Upper lobe of left lung (tissue), 4 donors: ENCODE measurements at regions not wholly inside any gene's neighbourhood (a gene's known extent, or its start where the extent isn't known, plus 50 kb on each side); places are given as distances from the start of the nearest gene placed in this dataset.

Experiments
- EP300 ChIP-seq, 4 donors: sonication (generic); formaldehyde crosslinking; IDR thresholded peaks; one replicate each; pipeline ENCODE4 v1.5.1; 2017; ENCODE audit warnings: antibody characterized with exemption in 4 of 4, control low read depth in 2 of 4
- POLR2A ChIP-seq, 4 donors: fragments of 450-650 bp; IDR thresholded peaks; one replicate each; pipeline ENCODE4 v1.5.1; 2016 to 2017; ENCODE audit warnings: antibody characterized with exemption in 4 of 4, mild to moderate bottlenecking in 2 of 4
- TF ChIP-seq, protein P1 (sequence below), 6 experiments: fragments of 450-650 bp in 4 of 6; fragments of 200-600 bp in 2 of 6; sonication (generic) in 2 of 6; IDR thresholded peaks; one replicate each; pipeline ENCODE4 v1.5.1; 2016 to 2019; ENCODE audit warnings: antibody characterized with exemption in 6 of 6

DNA sequence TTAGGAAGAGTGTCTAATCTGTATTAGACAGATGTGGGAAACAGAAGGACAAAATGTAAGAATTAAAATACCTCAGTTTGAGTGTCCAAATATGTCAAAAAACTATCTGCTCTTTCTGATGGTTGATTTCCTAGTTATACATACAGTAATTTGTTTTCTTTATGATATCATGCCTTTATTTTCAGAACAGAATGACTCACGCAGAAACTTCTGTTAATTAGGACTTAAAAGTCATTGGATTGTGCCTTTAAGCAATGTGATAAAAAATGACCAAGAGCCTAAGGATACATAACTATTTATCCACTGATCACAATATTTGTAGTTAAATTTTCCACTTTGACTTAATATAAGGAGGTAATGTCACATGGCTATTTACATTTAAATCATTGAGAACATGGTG, 206.7 kb upstream of the PTPRZ1 start:
- TF ChIP-seq, protein P1, sequence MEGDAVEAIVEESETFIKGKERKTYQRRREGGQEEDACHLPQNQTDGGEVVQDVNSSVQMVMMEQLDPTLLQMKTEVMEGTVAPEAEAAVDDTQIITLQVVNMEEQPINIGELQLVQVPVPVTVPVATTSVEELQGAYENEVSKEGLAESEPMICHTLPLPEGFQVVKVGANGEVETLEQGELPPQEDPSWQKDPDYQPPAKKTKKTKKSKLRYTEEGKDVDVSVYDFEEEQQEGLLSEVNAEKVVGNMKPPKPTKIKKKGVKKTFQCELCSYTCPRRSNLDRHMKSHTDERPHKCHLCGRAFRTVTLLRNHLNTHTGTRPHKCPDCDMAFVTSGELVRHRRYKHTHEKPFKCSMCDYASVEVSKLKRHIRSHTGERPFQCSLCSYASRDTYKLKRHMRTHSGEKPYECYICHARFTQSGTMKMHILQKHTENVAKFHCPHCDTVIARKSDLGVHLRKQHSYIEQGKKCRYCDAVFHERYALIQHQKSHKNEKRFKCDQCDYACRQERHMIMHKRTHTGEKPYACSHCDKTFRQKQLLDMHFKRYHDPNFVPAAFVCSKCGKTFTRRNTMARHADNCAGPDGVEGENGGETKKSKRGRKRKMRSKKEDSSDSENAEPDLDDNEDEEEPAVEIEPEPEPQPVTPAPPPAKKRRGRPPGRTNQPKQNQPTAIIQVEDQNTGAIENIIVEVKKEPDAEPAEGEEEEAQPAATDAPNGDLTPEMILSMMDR (IDR thresholded peaks at IDR 0.05) = no peak
- TF ChIP-seq EP300 (IDR thresholded peaks at IDR 0.05) (no peak), POLR2A (IDR thresholded peaks at IDR 0.05) (no peak)
